ENCODE measurements at regions not wholly inside any gene's neighbourhood (a gene's known extent, or its start where the extent isn't known, plus 50 kb on each side); places are given as distances from the start of the nearest gene placed in this dataset.

DNA sequence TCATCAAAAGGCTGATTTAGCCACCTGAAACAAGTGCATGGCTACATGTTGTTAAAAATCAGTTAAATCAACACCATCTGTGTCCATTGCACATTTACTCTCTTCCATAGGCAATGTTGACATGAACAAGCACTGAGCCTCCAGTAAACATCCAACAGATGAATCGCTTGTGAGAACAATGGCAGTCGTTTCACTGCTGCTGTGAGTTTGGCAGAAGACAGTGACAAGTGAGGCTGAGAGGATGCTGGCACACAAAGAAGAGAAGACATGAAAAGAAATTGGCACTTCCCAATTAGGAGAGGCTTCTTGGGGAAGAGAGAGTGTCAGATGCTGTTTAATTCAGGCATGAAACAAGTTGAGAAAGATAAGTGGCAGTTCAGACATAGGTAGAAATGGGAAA lies 227.4 kb upstream of the STT3B start:
- ChIA-PET CTCF (no interaction called here), POLR2A (ENCODE audit: low non-redundant PET) (no interaction called here)
- no peak for DNase-seq (ENCODE audit: low spot score)
- TF ChIP-seq, protein P1, sequence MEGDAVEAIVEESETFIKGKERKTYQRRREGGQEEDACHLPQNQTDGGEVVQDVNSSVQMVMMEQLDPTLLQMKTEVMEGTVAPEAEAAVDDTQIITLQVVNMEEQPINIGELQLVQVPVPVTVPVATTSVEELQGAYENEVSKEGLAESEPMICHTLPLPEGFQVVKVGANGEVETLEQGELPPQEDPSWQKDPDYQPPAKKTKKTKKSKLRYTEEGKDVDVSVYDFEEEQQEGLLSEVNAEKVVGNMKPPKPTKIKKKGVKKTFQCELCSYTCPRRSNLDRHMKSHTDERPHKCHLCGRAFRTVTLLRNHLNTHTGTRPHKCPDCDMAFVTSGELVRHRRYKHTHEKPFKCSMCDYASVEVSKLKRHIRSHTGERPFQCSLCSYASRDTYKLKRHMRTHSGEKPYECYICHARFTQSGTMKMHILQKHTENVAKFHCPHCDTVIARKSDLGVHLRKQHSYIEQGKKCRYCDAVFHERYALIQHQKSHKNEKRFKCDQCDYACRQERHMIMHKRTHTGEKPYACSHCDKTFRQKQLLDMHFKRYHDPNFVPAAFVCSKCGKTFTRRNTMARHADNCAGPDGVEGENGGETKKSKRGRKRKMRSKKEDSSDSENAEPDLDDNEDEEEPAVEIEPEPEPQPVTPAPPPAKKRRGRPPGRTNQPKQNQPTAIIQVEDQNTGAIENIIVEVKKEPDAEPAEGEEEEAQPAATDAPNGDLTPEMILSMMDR (conservative IDR thresholded peaks at IDR 0.05; ENCODE audit: low read depth), result no peak
- no peak overlapping the region for H3K27ac ChIP-seq

DNA sequence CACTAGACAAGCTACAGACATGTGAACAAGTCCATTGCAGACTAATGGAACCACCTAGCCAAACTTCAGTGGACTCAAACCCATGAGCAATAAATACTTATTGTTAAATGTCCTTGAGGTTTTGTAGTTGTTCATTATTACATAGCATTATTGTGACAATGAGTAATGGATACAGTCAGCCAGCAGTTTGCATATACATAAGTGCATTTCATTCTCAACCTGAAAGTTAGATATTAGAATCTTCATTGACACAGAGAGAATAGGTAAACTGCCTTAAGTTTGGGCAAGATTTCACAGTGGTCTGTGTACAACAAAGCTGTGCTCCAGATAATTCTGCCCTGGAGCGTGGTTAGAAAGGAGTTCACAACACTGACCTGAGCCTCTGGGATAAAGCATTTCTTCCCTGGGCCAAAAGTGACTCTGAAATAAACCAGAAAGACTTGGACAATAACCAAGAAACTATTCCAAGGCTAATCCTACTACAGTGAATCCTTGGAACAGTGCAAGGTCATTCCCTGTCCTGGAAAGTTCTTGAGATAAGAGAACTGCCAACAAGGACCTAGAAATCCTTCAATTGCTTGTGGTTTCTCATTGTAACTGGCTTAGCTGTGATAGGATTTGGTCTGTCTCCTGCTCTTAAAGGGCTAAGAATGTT lies 225.5 kb upstream of the STT3B start:
- DNase-seq (ENCODE audit: low spot score), result no peak
- ChIA-PET CTCF (no interaction called here), POLR2A (ENCODE audit: low non-redundant PET) (no interaction called here)
- TF ChIP-seq, protein P1 (conservative IDR thresholded peaks at IDR 0.05; ENCODE audit: low read depth), result no peak
- no peak overlapping the region for H3K27ac ChIP-seq

DNA sequence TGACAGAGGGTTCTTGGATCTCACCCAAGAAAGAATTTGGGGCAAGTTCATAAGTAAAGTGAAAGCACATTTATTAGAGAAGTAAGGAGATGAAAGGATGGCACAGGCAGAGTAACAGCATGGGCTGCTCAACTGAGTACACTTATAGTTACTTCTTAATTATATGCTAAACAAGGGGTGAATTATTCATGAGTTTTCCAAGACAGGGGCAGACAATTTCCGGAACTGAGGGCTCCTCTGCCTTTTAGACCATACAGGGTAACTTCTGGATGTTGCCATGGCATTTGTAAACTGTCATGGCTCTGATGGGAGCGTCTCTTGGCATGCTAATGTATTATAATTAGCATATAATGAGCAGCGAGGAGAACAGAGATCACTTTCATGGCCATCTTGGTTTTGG lies 221.2 kb upstream of the STT3B start:
- no peak overlapping the region for H3K27ac ChIP-seq
- CTCF ChIA-PET, result no interaction called here
- TF ChIP-seq, protein P1 (conservative IDR thresholded peaks at IDR 0.05; ENCODE audit: low read depth), result no peak
- DNase-seq (ENCODE audit: low spot score), result no peak
- POLR2A ChIA-PET (ENCODE audit: low non-redundant PET), result no interaction called here

DNA sequence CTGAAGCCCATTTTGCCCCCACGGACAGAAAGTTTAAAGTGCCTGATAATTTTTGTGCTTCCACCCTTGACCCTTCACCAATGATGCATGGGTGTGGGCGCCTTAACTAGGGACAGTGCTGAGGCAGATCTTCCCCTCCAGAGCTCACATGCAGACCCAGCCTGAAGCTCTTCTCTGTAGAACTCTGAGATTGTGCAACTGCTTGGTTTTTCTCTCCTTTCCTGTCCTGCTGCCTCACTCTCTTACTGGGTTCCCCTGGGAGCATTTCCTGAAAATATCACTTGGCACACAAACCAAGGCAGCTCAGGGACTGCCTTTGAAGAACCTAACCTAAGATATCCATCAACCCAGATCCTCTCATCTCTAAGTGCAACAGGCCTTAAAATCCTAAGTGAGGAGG lies 220.3 kb upstream of the STT3B start:
- no peak overlapping the region for H3K27ac ChIP-seq
- TF ChIP-seq, protein P1 (conservative IDR thresholded peaks at IDR 0.05; ENCODE audit: low read depth), result no peak
- ChIA-PET CTCF (no interaction called here), POLR2A (ENCODE audit: low non-redundant PET) (no interaction called here)
- no peak for DNase-seq (ENCODE audit: low spot score)

DNA sequence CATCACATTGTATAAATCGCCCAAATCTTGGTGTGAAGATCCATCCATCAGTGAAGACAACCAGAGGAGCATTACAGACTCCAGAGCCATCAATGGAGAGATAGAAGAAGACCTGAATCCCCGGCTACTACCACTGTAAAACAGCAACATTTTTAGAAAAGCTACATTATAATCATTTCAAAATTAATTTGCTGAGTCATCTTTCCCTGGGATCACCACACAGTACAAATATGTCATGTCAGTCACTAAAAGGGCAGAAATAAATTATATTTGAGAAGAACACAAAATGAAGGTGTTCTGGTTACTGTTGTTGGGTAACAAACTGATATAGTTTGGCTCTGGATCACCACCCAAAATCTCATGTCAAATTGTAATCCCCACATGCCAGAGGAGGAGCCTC lies 218.5 kb upstream of the STT3B start:
- CTCF ChIA-PET, result no interaction called here
- H3K27ac ChIP-seq, result no peak overlapping the region
- POLR2A ChIA-PET (ENCODE audit: low non-redundant PET), result no interaction called here
- DNase-seq (ENCODE audit: low spot score), result no peak
- TF ChIP-seq, protein P1 (conservative IDR thresholded peaks at IDR 0.05; ENCODE audit: low read depth), result no peak

DNA sequence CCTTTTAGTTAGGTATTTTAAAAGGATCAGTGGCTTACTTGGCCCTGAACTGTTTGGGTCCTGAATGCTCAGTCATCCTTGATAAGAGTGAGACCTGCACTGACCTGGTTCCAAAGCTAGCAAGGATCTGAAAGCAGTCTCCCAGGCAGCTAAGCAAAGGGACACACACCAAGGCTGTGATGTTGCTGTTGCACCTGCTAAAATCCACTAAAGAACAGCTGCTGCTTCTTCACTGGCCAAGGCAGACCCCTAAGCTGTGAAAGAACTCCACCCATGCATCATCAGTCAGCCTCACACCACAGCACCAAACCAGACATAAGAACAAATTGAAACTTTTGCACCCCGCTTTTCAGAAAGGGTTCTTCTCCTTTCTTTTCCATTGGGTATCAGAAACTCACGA lies 213.4 kb upstream of the STT3B start:
- H3K27ac ChIP-seq, result no peak overlapping the region
- ChIA-PET CTCF (no interaction called here), POLR2A (ENCODE audit: low non-redundant PET) (no interaction called here)
- TF ChIP-seq, protein P1 (conservative IDR thresholded peaks at IDR 0.05; ENCODE audit: low read depth), result no peak
- no peak for DNase-seq (ENCODE audit: low spot score)

DNA sequence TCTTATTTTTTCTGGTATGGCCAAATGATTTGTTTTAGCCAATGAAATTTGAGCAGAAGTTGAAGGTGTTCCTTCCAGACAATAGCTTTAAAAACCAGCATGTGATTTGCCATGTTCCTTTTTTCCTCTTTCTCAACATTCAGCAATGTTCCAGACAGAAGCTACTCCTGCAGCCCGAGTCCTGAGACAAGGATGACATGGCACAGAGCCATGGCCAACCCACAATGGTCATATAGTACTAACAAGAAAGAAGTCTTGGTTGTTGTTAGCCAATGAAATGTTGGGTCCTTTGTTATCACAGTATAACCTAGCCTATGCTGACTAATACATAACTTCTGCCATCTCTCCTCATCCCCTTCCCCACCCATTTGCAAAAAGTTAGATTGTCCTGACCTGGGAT lies 211.1 kb upstream of the STT3B start:
- H3K27ac ChIP-seq, result no peak overlapping the region
- POLR2A ChIA-PET (ENCODE audit: low non-redundant PET), result no interaction called here
- no peak for DNase-seq (ENCODE audit: low spot score)
- CTCF ChIA-PET, result no interaction called here
- TF ChIP-seq, protein P1 (conservative IDR thresholded peaks at IDR 0.05; ENCODE audit: low read depth), result no peak
